GM19043 (cell line): ENCODE measurements at regions not wholly inside any gene's neighbourhood (a gene's known extent, or its start where the extent isn't known, plus 50 kb on each side); places are given as distances from the start of the nearest gene placed in this dataset.

Experiments
- ATAC-seq: cut with Tn5 transposase; IDR thresholded peaks from one replicate; pipeline ENCODE4 v1.9.1; 2021; ENCODE audit warnings: low read depth; ENCODE audit not compliant: unreplicated experiment

- no peak for ATAC-seq
Observed at GRCh38 chr3:182725372-182726251, 67.7 kb upstream of the ATP11B start.

GRCh38 chr3:182726258-182727142, 66.8 kb upstream of the ATP11B start:
- ATAC-seq: no peak

GRCh38 chr3:182728238-182728637, 65.1 kb upstream of the ATP11B start:
- no peak for ATAC-seq

GRCh38 chr3:182729903-182730674, 63.2 kb upstream of the ATP11B start:
- ATAC-seq: peak; percentile 63

GRCh38 chr3:182730675-182731042, 62.6 kb upstream of the ATP11B start:
- no peak for ATAC-seq

GRCh38 chr3:182731764-182732163, 61.5 kb upstream of the ATP11B start:
- no peak for ATAC-seq

GRCh38 chr3:182732232-182733015, 60.9 kb upstream of the ATP11B start:
- ATAC-seq: no peak

- ATAC-seq: no peak
Observed at GRCh38 chr3:182735672-182736071, 57.6 kb upstream of the ATP11B start.

GRCh38 chr3:182737825-182738224, 55.5 kb upstream of the ATP11B start:
- no peak for ATAC-seq

GRCh38 chr3:182738583-182739411, 54.5 kb upstream of the ATP11B start:
- ATAC-seq: no peak

GRCh38 chr3:182739619-182740018, 53.7 kb upstream of the ATP11B start:
- no peak for ATAC-seq

- ATAC-seq: no peak
Observed at GRCh38 chr3:182740710-182741109, 52.6 kb upstream of the ATP11B start.

- ATAC-seq: no peak
Observed at GRCh38 chr3:182741214-182741613, 52.1 kb upstream of the ATP11B start.
